Activated naive CD8-positive, alpha-beta T cell treated with anti-CD3 and anti-CD28 coated beads, Interleukin-2, amount 10 ng/mL, durations not matched to agents 7 days and 5 days (primary cell): ENCODE measurements at regions not wholly inside any gene's neighbourhood (a gene's known extent, or its start where the extent isn't known, plus 50 kb on each side); places are given as distances from the start of the nearest gene placed in this dataset.

ENCODE experiments used
- ATAC-seq: fragments of 150-1000 bp; cut with Tn5 transposase; one replicate; pipeline ENCODE4 v1.10.0; 2021; ENCODE audit warnings: low read depth, moderate library complexity
- POLR2A ChIA-PET: fragments of 350-600 bp; sonication (Branson Sonifier 250); formaldehyde crosslinking; loops from one replicate; lab custom pipeline; 2021; ENCODE audit warnings: antibody characterized with exemption; lab: Charles Lee
- DNase-seq: peaks from one replicate; pipeline ENCODE4 v3.0.0; 2021
- H3K27ac Mint-ChIP-seq: one replicate; pipeline ENCODE4 v1.8.0; 2022; ENCODE audit warnings: mild to moderate bottlenecking, mixed read lengths
- H3K27me3 Mint-ChIP-seq: one replicate; pipeline ENCODE4 v1.8.0; 2022; ENCODE audit warnings: mild to moderate bottlenecking, moderate library complexity, mixed read lengths
- H3K36me3 Mint-ChIP-seq: one replicate; pipeline ENCODE4 v1.8.0; 2021; ENCODE audit warnings: mild to moderate bottlenecking, mixed read lengths
- H3K4me1 Mint-ChIP-seq: one replicate; pipeline ENCODE4 v1.8.0; 2021; ENCODE audit warnings: mixed read lengths
- H3K4me3 Mint-ChIP-seq: one replicate; pipeline ENCODE4 v1.8.0; 2022; ENCODE audit warnings: mild to moderate bottlenecking, moderate library complexity, mixed read lengths
- H3K9me3 Mint-ChIP-seq: one replicate; pipeline ENCODE4 v1.8.0; 2021; ENCODE audit warnings: mixed read lengths

GRCh38 chr13:34567597-34567996 is 374.5 kb upstream of the NBEA start:
- DNase-seq (no peak), ATAC-seq (no peak)
- Mint-ChIP-seq H3K27ac (no peak overlapping the region), H3K36me3 (no peaks in the 10 kb centered on the region), H3K9me3 (no peaks in the 10 kb centered on the region), H3K27me3 (no peaks in the 10 kb centered on the region), H3K4me1 (no peaks in the 10 kb centered on the region), H3K4me3 (no peak overlapping the region)
- POLR2A ChIA-PET = no interaction called here

GRCh38 chr13:34570698-34571353 is 371.2 kb upstream of the NBEA start:
- POLR2A ChIA-PET = no interaction called here

GRCh38 chr13:34571716-34572115 is 370.4 kb upstream of the NBEA start:
- ATAC-seq (no peak), DNase-seq (no peak)
- Mint-ChIP-seq H3K36me3 (no peaks in the 10 kb centered on the region), H3K27me3 (no peaks in the 10 kb centered on the region), H3K4me1 (no peaks in the 10 kb centered on the region), H3K4me3 (no peak overlapping the region), H3K27ac (no peak overlapping the region), H3K9me3 (peaks cover 2% of the 10 kb centered on the region)
- POLR2A ChIA-PET = no interaction called here

More at GRCh38 chr13:34570698-34571353, 371.2 kb upstream of the NBEA start:
- Mint-ChIP-seq H3K27ac (no peak overlapping the region), H3K36me3 (no peaks in the 10 kb centered on the region), H3K4me1 (no peaks in the 10 kb centered on the region), H3K27me3 (no peaks in the 10 kb centered on the region), H3K4me3 (no peak overlapping the region), H3K9me3 (peaks cover 2% of the 10 kb centered on the region)
- ATAC-seq (no peak), DNase-seq (no peak)

- Mint-ChIP-seq H3K4me1 (no peaks in the 10 kb centered on the region), H3K4me3 (no peak overlapping the region), H3K9me3 (peaks cover 4% of the 10 kb centered on the region)
Observed at GRCh38 chr13:34577051-34577450, 365.0 kb upstream of the NBEA start.

GRCh38 chr13:34578471-34578870 is 363.6 kb upstream of the NBEA start:
- Mint-ChIP-seq H3K27me3 (no peaks in the 10 kb centered on the region), H3K36me3 (no peaks in the 10 kb centered on the region), H3K4me1 (no peaks in the 10 kb centered on the region), H3K9me3 (peaks cover 4% of the 10 kb centered on the region), H3K27ac (no peak overlapping the region), H3K4me3 (no peak overlapping the region)
- POLR2A ChIA-PET = no interaction called here
- DNase-seq (no peak), ATAC-seq (no peak)

More at GRCh38 chr13:34577051-34577450, 365.0 kb upstream of the NBEA start:
- no peak overlapping the region for H3K27ac Mint-ChIP-seq
- no peak for DNase-seq
- no peaks in the 10 kb centered on the region for H3K36me3 Mint-ChIP-seq
- no peak for ATAC-seq
- no peaks in the 10 kb centered on the region for H3K27me3 Mint-ChIP-seq
- POLR2A ChIA-PET = no interaction called here

- H3K36me3 Mint-ChIP-seq = no peaks in the 10 kb centered on the region
- ATAC-seq (no peak), DNase-seq (no peak)
- no peaks in the 10 kb centered on the region for H3K4me1 Mint-ChIP-seq
- no peak overlapping the region for H3K27ac Mint-ChIP-seq
- H3K4me3 Mint-ChIP-seq = no peak overlapping the region
- POLR2A ChIA-PET = no interaction called here
- peaks cover 2% of the 10 kb centered on the region for H3K9me3 Mint-ChIP-seq
- no peaks in the 10 kb centered on the region for H3K27me3 Mint-ChIP-seq
Observed at GRCh38 chr13:34578917-34579316, 363.2 kb upstream of the NBEA start.

- Mint-ChIP-seq H3K36me3 (no peaks in the 10 kb centered on the region), H3K27ac (no peak overlapping the region), H3K27me3 (no peaks in the 10 kb centered on the region), H3K4me3 (no peak overlapping the region), H3K4me1 (no peaks in the 10 kb centered on the region), H3K9me3 (peaks cover 5% of the 10 kb centered on the region)
- DNase-seq = no peak
- POLR2A ChIA-PET = no interaction called here
- no peak for ATAC-seq
Observed at GRCh38 chr13:34583181-34583580, 358.9 kb upstream of the NBEA start.

GRCh38 chr13:34587576-34587975 is 354.5 kb upstream of the NBEA start:
- no peaks in the 10 kb centered on the region for H3K27me3 Mint-ChIP-seq
- peaks cover 5% of the 10 kb centered on the region for H3K9me3 Mint-ChIP-seq
- H3K36me3 Mint-ChIP-seq = no peaks in the 10 kb centered on the region
- ATAC-seq (no peak), DNase-seq (no peak)
- POLR2A ChIA-PET = no interaction called here
- H3K4me1 Mint-ChIP-seq = no peaks in the 10 kb centered on the region
- no peak overlapping the region for H3K27ac Mint-ChIP-seq
- no peak overlapping the region for H3K4me3 Mint-ChIP-seq

- Mint-ChIP-seq H3K4me1 (no peaks in the 10 kb centered on the region), H3K9me3 (peaks cover 5% of the 10 kb centered on the region), H3K36me3 (no peaks in the 10 kb centered on the region), H3K27ac (no peak overlapping the region), H3K27me3 (no peaks in the 10 kb centered on the region), H3K4me3 (no peak overlapping the region)
- ATAC-seq (no peak), DNase-seq (no peak)
- POLR2A ChIA-PET = no interaction called here
Observed at GRCh38 chr13:34588362-34588761, 353.7 kb upstream of the NBEA start.

- no peaks in the 10 kb centered on the region for H3K36me3 Mint-ChIP-seq
- H3K27me3 Mint-ChIP-seq = no peaks in the 10 kb centered on the region
- peaks cover 5% of the 10 kb centered on the region for H3K9me3 Mint-ChIP-seq
- H3K4me1 Mint-ChIP-seq = no peaks in the 10 kb centered on the region
- DNase-seq (no peak), ATAC-seq (no peak)
- POLR2A ChIA-PET = no interaction called here
- H3K27ac Mint-ChIP-seq = no peak overlapping the region
- H3K4me3 Mint-ChIP-seq = no peak overlapping the region
Observed at GRCh38 chr13:34589581-34589980, 352.5 kb upstream of the NBEA start.

GRCh38 chr13:34591129-34591528 is 350.9 kb upstream of the NBEA start:
- POLR2A ChIA-PET = no interaction called here
- Mint-ChIP-seq H3K4me3 (no peak overlapping the region), H3K36me3 (no peaks in the 10 kb centered on the region)

GRCh38 chr13:34591900-34592529 is 350.1 kb upstream of the NBEA start:
- no peaks in the 10 kb centered on the region for H3K4me1 Mint-ChIP-seq
- no peak overlapping the region for H3K27ac Mint-ChIP-seq
- POLR2A ChIA-PET = no interaction called here
- DNase-seq = no peak
- no peaks in the 10 kb centered on the region for H3K27me3 Mint-ChIP-seq
- H3K4me3 Mint-ChIP-seq = no peak overlapping the region
- no peak for ATAC-seq
- H3K9me3 Mint-ChIP-seq = no peaks in the 10 kb centered on the region
- H3K36me3 Mint-ChIP-seq = no peaks in the 10 kb centered on the region

More at GRCh38 chr13:34591129-34591528, 350.9 kb upstream of the NBEA start:
- H3K4me1 Mint-ChIP-seq = no peaks in the 10 kb centered on the region
- no peak for ATAC-seq
- DNase-seq = no peak
- H3K27me3 Mint-ChIP-seq = no peaks in the 10 kb centered on the region
- peaks cover 4% of the 10 kb centered on the region for H3K9me3 Mint-ChIP-seq
- no peak overlapping the region for H3K27ac Mint-ChIP-seq

GRCh38 chr13:34593658-34594057 is 348.4 kb upstream of the NBEA start:
- Mint-ChIP-seq H3K4me3 (no peak overlapping the region), H3K27me3 (no peaks in the 10 kb centered on the region), H3K9me3 (no peaks in the 10 kb centered on the region), H3K36me3 (no peaks in the 10 kb centered on the region), H3K27ac (no peak overlapping the region), H3K4me1 (no peaks in the 10 kb centered on the region)
- DNase-seq (no peak), ATAC-seq (no peak)
- POLR2A ChIA-PET = no interaction called here

- ATAC-seq (no peak), DNase-seq (no peak)
- POLR2A ChIA-PET = no interaction called here
- no peak overlapping the region for H3K4me3 Mint-ChIP-seq
- no peaks in the 10 kb centered on the region for H3K36me3 Mint-ChIP-seq
- no peaks in the 10 kb centered on the region for H3K4me1 Mint-ChIP-seq
- H3K27me3 Mint-ChIP-seq = no peaks in the 10 kb centered on the region
- H3K27ac Mint-ChIP-seq = no peak overlapping the region
- no peaks in the 10 kb centered on the region for H3K9me3 Mint-ChIP-seq
Observed at GRCh38 chr13:34594507-34594906, 347.6 kb upstream of the NBEA start.
